Rectal smooth muscle tissue (tissue), 1 donor: ENCODE measurements at regions not wholly inside any gene's neighbourhood (a gene's known extent, or its start where the extent isn't known, plus 50 kb on each side); places are given as distances from the start of the nearest gene placed in this dataset.

Experiments
- H3K27ac ChIP-seq: one replicate; pipeline ENCODE4 v1.7.0; 2013; ENCODE audit warnings: low read depth, low read length, inconsistent platforms
- H3K27me3 ChIP-seq: one replicate; pipeline ENCODE4 v1.7.0; 2013; ENCODE audit warnings: low read length; ENCODE audit not compliant: control insufficient read depth, insufficient read depth
- H3K36me3 ChIP-seq: one replicate; pipeline ENCODE4 v1.7.0; 2013; ENCODE audit warnings: low read length; ENCODE audit not compliant: control insufficient read depth, insufficient read depth
- H3K4me1 ChIP-seq: one replicate; pipeline ENCODE4 v1.7.0; 2013; ENCODE audit warnings: low read length; ENCODE audit not compliant: control insufficient read depth, insufficient read depth
- H3K4me3 ChIP-seq: one replicate; pipeline ENCODE4 v1.7.0; 2013; ENCODE audit warnings: low read length
- H3K9ac ChIP-seq: one replicate; pipeline ENCODE4 v1.7.0; 2013; ENCODE audit warnings: low read length

GRCh38 chr20:11267762-11268335 lies 594.0 kb upstream of the JAG1 start:
- no peaks in the 10 kb centered on the region for H3K27me3 ChIP-seq
- no peak overlapping the region for H3K27ac ChIP-seq
- no peaks in the 10 kb centered on the region for H3K36me3 ChIP-seq
- no peak overlapping the region for H3K4me3 ChIP-seq
- peaks cover 4% of the 10 kb centered on the region for H3K4me1 ChIP-seq
- no peak overlapping the region for H3K9ac ChIP-seq

GRCh38 chr20:11270566-11270965 lies 596.8 kb upstream of the JAG1 start:
- peaks cover 4% of the 10 kb centered on the region for H3K4me1 ChIP-seq
- H3K36me3 ChIP-seq: no peaks in the 10 kb centered on the region
- H3K4me3 ChIP-seq: no peak overlapping the region
- H3K27me3 ChIP-seq: no peaks in the 10 kb centered on the region
- H3K9ac ChIP-seq: no peak overlapping the region
- H3K27ac ChIP-seq: no peak overlapping the region

- Histone ChIP-seq H3K27ac (no peak overlapping the region), H3K27me3 (no peaks in the 10 kb centered on the region), H3K4me3 (no peak overlapping the region), H3K36me3 (no peaks in the 10 kb centered on the region), H3K4me1 (peaks cover 4% of the 10 kb centered on the region), H3K9ac (no peak overlapping the region)
These were observed 597.5 kb upstream of the JAG1 start for GRCh38 chr20:11271319-11271718.

- Histone ChIP-seq H3K9ac (no peak overlapping the region), H3K36me3 (no peaks in the 10 kb centered on the region), H3K27me3 (no peaks in the 10 kb centered on the region), H3K4me1 (peaks cover 4% of the 10 kb centered on the region), H3K27ac (no peak overlapping the region), H3K4me3 (no peak overlapping the region)
These were observed 598.3 kb upstream of the JAG1 start for GRCh38 chr20:11271920-11272594.

- H3K27me3 ChIP-seq: no peaks in the 10 kb centered on the region
- H3K4me1 ChIP-seq: no peaks in the 10 kb centered on the region
- no peak overlapping the region for H3K4me3 ChIP-seq
- H3K27ac ChIP-seq: no peak overlapping the region
- no peak overlapping the region for H3K9ac ChIP-seq
- no peaks in the 10 kb centered on the region for H3K36me3 ChIP-seq
These were observed 600.4 kb upstream of the JAG1 start for GRCh38 chr20:11274141-11274594.

GRCh38 chr20:11275740-11276139 lies 601.9 kb upstream of the JAG1 start:
- no peaks in the 10 kb centered on the region for H3K27me3 ChIP-seq
- no peaks in the 10 kb centered on the region for H3K4me1 ChIP-seq
- H3K4me3 ChIP-seq: no peak overlapping the region
- H3K9ac ChIP-seq: no peak overlapping the region
- H3K27ac ChIP-seq: no peak overlapping the region
- no peaks in the 10 kb centered on the region for H3K36me3 ChIP-seq

GRCh38 chr20:11277170-11277569 lies 603.4 kb upstream of the JAG1 start:
- Histone ChIP-seq H3K36me3 (no peaks in the 10 kb centered on the region), H3K4me3 (no peak overlapping the region), H3K9ac (no peak overlapping the region), H3K27ac (no peak overlapping the region), H3K4me1 (no peaks in the 10 kb centered on the region), H3K27me3 (no peaks in the 10 kb centered on the region)

- no peak overlapping the region for H3K9ac ChIP-seq
- H3K4me3 ChIP-seq: no peak overlapping the region
- H3K36me3 ChIP-seq: no peaks in the 10 kb centered on the region
- no peaks in the 10 kb centered on the region for H3K27me3 ChIP-seq
- no peak overlapping the region for H3K27ac ChIP-seq
- no peaks in the 10 kb centered on the region for H3K4me1 ChIP-seq
These were observed 604.1 kb upstream of the JAG1 start for GRCh38 chr20:11277858-11278257.

GRCh38 chr20:11278461-11278860 lies 604.7 kb upstream of the JAG1 start:
- no peaks in the 10 kb centered on the region for H3K4me1 ChIP-seq
- no peaks in the 10 kb centered on the region for H3K36me3 ChIP-seq
- no peak overlapping the region for H3K4me3 ChIP-seq

GRCh38 chr20:11281240-11281639 lies 607.4 kb upstream of the JAG1 start:
- Histone ChIP-seq H3K27ac (no peak overlapping the region), H3K27me3 (no peaks in the 10 kb centered on the region), H3K9ac (no peak overlapping the region), H3K36me3 (no peaks in the 10 kb centered on the region), H3K4me3 (no peak overlapping the region), H3K4me1 (no peaks in the 10 kb centered on the region)

More at GRCh38 chr20:11278461-11278860, 604.7 kb upstream of the JAG1 start:
- no peak overlapping the region for H3K9ac ChIP-seq
- no peak overlapping the region for H3K27ac ChIP-seq
- H3K27me3 ChIP-seq: no peaks in the 10 kb centered on the region

GRCh38 chr20:11281768-11282167 lies 608.0 kb upstream of the JAG1 start:
- Histone ChIP-seq H3K27me3 (no peaks in the 10 kb centered on the region), H3K27ac (no peak overlapping the region), H3K9ac (no peak overlapping the region), H3K4me3 (no peak overlapping the region), H3K36me3 (no peaks in the 10 kb centered on the region), H3K4me1 (no peaks in the 10 kb centered on the region)

- H3K27me3 ChIP-seq: no peaks in the 10 kb centered on the region
- H3K9ac ChIP-seq: no peak overlapping the region
- no peak overlapping the region for H3K4me3 ChIP-seq
- no peaks in the 10 kb centered on the region for H3K36me3 ChIP-seq
- H3K27ac ChIP-seq: no peak overlapping the region
- no peaks in the 10 kb centered on the region for H3K4me1 ChIP-seq
These were observed 613.3 kb upstream of the JAG1 start for GRCh38 chr20:11287126-11287525.

GRCh38 chr20:11296221-11296620 lies 621.5 kb upstream of the BTBD3 start:
- Histone ChIP-seq H3K27me3 (no peaks in the 10 kb centered on the region), H3K27ac (no peak overlapping the region), H3K36me3 (no peaks in the 10 kb centered on the region), H3K4me3 (no peak overlapping the region), H3K4me1 (no peaks in the 10 kb centered on the region), H3K9ac (no peak overlapping the region)
